ENCODE measurements at regions not wholly inside any gene's neighbourhood (a gene's known extent, or its start where the extent isn't known, plus 50 kb on each side); places are given as distances from the start of the nearest gene placed in this dataset.

DNA sequence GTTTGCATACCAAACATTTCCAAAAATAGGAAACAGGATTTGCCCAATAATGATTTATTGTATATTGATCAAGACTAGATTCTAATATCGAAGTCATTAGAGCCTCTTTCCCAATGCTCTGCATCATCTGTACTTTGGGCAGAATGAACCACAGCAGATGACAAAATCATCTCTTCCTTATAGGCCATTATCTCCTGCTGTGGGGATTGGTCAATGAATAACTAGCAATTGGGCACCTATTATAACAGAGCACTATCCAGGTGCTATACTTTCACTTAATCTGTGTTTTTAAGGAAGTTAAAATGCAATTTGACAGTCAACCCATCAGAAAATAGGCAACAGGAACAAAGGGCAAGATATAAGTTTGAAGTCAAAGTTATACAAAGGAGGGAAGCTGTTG lies 290.3 kb downstream of the AHR start:
- no peak for TF ChIP-seq EZH2phosphoT487 (IDR thresholded peaks at IDR 0.05; ENCODE audit: borderline replicate concordance, low read depth, low read length)
- TF ChIP-seq, protein P1, sequence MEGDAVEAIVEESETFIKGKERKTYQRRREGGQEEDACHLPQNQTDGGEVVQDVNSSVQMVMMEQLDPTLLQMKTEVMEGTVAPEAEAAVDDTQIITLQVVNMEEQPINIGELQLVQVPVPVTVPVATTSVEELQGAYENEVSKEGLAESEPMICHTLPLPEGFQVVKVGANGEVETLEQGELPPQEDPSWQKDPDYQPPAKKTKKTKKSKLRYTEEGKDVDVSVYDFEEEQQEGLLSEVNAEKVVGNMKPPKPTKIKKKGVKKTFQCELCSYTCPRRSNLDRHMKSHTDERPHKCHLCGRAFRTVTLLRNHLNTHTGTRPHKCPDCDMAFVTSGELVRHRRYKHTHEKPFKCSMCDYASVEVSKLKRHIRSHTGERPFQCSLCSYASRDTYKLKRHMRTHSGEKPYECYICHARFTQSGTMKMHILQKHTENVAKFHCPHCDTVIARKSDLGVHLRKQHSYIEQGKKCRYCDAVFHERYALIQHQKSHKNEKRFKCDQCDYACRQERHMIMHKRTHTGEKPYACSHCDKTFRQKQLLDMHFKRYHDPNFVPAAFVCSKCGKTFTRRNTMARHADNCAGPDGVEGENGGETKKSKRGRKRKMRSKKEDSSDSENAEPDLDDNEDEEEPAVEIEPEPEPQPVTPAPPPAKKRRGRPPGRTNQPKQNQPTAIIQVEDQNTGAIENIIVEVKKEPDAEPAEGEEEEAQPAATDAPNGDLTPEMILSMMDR (conservative IDR thresholded peaks at IDR 0.05; ENCODE audit: low read length), result no peak

All from OCI-LY7 (cell line).